ENCODE measurements at regions not wholly inside any gene's neighbourhood (a gene's known extent, or its start where the extent isn't known, plus 50 kb on each side); places are given as distances from the start of the nearest gene placed in this dataset.

DNA sequence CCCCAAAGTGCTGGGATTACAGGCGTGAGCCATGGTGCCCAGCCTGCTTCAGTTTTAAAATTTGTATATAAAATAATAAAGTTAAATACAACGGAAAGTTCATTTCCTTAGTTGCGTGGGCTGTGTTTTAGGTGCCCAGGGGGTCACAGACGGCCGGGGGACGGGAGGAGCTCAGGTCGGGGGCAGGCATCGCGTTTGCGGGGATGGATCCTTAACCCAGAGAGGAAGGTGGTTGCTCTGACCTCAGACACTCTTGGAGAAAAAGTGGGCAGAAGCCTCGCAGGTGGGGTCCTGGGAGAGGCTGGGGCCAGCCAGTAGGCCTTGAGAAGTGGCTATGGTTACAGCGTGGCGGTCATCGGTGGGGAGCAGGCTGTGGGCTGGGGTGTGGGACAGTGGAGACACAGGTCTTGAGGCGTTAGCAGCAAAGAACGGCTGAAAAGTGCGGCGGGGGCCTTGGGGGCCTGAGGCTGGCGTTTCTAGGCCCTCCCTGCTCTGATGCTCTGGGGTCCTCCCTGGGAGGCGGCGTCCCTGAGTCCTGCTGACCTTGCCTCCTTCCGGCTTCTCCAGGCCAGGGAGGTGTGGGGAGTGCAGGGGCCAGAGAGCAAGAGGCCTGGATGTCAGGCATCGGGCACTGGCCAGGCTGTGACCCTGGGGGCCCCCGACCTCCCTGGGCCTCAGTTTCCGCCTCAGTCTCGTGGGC, 54.4 kb downstream of the UNCX start:
- no peak for DNase-seq

DNA sequence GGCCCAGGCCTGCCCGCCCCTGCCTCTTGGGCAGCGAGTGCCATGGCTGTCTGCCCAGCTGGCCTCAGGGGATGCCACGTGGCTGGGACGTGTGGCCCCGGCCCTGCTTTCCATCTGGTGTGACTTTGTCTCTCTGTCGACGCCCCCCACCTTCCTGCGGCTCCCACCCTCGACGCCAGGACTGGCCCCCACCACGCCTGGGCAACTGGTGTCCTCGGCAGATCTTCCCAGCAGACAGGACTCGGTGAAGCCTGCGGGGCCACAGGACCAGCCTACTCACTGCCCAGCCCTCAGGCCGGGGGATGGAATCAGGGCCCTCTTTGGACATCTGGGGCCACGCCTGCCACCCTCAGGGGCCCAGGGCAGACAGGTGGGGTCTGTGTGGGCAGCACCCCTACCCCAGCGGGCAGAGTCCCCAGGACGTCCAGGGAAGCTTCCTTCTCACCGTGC, 55.1 kb downstream of the UNCX start:
- no peak for DNase-seq

DNA sequence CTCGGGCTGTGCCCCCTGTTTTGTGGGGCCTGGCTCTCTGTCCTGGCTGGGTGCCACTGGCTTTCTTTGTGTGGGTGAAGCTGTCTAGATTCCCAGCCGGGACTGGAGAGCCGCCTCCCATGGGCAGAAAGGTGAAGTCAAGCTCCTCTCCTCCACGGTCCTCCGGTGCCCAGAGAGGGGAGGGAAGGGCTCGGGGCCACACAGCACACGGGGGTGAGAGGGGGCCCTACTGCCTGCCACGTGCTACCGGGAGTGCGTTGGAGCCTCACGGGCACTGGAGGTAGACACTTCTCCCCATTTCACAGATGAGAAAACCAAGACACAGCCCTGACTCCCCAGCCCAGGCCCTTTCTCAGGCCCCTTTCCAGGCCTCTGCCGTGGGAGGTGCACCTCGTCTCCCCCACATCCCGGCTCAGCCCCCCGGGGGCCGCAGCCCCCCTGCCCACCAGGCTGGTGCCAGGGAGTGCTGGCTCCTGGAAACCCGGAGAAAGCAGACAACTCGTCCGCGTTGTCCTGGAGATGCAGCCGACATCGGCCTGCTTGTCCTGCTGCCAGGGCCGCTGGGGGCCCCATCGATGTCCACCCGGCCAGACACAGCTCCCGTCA, 55.8 kb downstream of the UNCX start:
- no peak for DNase-seq

DNA sequence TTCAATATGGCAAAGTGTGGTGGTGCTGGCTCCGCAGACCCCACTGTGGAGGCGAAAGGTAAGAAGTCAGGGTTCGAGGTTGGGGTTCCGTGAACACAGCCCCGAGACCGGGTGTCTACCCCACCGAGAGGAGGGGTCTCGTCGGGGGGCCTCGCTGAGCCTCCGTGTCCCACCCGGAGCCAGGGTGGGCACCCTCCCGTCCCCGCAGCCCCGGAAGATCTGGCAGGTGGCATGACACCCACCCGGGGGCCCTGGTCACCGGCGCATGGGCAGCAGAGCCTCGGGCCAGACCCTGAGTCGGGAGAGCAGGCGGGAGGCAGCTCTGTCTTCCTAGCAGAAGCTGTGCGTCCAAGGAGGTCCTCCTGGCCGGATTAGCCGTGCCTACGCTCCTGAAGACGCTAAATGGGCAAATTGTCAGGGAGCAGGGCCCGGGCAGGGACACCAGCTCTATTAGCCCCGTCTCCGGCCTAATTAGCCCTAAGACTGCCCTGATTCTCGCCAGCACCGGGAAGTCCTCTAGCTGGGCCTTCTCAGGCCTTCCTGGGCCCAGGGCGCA, 56.4 kb downstream of the UNCX start:
- DNase-seq = no peak

DNA sequence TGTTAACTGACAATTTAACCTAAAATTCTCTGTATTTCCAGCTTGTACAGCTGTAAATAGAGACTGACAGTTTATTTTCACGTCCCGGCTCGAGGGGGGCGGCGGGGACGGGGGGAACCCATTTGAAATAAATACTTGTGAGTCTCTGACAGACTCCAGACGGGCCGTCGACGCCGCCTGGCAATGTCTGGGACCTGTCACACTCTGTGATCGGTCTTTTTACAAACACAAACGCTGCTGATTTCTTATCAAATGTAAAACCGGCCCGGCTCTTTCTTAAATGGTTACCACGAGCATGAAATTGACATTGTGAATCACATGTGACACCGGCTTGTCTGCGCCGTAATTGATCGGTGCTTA, 57.0 kb downstream of the UNCX start:
- DNase-seq = no peak

DNA sequence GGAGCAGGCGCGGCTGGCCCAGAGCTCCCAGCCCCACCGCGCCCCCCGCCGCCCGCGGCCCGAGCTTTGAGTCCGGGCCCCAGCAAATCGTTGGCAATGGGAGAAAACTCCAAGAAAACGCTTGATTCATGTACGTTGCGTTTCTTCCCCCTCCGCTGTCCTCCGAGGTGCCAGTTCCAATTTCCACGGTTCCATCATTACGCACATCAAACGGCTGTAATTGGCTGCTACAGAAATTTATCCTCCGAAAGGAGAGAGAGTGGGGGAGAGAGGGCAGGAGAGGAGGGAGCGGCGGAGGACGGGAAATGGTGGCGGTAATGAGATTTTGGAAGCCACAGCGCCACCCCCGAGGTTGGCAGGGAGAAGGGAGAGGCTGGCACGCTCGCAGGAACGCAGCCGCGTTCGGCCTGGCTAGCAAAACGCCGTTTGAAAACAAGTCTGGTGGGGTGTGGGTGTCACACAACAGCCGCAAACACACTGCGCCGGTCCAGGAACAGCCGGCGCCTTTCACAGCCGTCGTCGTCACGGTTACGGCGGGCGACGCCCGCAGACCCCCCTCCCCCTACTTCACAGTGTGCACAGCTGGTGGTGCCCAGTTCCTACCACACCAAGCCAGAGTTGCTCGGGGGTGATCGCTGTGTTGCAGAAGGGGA, 57.5 kb downstream of the UNCX start:
- DNase-seq = no peak

DNA sequence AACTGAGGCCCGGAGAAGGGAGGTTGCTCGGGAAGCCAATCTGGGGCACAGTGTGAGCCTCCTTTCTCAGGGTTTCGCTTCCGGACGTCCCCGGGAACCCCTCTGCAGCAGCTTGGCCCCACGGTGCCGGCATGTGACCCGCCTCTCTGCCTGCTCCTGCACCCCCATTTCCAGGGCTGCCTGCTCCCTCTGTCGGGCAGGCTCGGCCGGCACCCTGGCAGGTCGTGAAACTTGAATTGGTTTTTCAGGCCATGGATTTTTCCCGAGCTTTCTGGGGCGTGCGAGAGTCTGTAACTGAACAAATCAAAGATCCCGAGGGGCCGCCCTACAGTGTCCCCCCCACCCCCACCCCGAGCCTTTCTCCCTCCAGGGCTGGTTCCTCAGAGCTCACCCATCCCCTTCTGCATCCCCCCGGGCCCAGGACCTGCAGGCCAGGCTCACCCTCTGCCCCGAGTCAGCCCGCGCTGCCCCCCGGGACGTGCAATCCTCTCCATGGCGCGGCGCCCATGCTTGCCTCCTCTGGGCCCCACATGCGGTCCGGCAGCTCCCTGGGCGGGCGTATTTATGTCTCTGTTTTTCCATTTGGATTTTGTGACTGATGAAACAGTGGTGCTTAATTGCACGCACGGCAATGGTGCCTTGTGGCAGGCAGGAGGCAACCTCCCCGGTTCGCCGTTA, 58.1 kb downstream of the UNCX start:
- no peak for DNase-seq

DNA sequence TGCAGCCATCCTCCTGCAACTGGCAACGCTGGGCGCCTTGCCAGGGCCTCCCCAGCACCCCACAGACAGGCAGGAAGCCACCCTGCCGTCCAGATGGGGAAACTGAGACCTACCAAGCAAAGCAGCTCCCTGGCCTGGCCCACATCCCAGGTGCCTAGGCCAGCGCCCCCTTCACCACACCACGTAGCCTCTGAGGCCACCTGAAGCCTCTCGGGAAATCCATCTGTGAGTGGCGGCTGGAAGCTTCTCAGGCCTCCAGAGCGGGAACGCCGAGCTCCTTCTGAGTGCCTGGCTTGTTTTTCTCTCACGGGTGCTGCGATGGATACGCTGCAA, 58.7 kb downstream of the UNCX start:
- DNase-seq = no peak

DNA sequence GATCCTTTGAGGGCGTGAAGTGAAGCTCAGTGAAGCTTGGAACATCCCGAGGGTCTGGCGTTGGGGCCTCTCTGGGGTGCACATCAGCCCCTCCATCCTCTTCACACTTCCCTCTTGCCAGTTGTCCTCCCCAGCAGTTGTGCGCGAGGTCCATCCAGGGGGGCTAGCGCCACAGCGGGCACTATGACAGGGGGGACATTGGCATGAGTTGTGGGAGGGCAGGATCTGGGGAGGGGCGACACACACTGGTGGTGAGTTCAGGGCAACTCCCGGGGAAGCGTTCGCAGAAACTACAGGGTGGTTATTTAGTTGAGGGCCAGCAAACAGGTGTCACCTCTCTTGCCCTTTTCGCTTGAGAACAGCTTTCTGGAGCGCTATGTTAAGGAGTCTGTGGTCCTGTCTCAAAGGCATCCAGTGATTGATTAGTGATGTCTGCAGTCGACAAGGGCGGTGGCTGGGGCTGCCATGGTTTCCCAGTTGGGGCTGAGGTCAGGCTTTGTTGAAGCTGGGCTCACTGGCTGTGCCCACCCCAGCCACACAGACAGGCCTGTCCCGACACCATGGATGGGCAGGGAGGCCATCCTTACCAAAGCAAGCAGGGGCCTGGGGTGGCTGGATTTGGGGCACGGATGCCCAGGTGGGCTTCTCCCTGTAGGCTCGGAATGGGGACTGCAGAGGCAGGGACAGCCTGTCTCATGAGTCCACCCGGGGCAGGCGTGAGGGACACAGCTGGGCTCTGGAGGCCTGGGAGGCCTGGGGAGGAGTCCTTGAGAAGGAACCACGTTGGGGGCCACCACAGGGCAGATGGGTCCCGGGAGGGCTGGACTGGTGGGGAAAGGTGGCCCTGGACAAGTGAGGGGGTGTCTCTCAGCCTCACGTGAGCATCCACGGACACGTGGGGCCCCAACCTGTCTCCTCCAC, 59.4 kb downstream of the UNCX start:
- DNase-seq = no peak

DNA sequence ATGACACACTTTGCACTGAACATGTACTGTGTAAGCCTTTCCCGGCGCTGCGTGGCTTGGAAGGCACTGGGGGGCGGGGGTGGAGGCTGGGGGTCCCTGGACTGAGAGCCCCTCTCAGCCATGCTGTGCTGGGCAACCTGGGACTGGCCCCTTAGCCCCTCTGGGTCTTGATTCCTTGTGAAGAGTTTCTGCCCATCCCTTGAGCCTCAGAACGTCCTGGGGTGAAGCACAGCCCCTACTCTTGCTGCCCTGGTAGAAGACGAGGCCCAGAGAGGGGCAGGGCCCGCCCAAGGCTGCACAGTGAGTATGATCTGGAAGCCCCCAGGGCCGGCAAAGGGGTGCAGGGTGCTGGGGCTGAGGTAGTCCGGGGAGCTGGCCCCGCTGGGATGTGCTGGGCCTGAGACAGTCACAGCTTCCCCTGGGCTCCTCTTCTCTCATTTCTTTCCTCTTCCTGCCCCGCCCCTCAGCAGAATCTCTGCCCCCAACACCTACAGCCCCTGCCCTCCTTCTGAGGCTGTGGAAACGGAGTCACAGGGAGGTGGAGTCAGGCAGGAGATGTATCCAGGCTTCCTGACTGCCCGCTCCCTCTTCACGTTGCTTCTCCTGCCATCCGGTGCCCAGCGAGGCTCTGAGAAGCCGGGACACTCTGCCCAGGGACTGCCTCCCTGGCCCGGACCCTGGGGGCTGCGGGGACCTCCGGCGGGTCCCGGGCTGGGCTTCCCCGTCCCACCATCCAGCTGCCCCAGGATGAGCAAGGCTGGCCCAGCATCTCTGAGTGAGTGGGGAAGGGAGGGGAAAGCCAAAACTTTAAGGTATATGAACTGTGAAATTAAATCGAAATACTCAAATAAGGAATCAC, 60.5 kb downstream of the UNCX start:
- DNase-seq = no peak

DNA sequence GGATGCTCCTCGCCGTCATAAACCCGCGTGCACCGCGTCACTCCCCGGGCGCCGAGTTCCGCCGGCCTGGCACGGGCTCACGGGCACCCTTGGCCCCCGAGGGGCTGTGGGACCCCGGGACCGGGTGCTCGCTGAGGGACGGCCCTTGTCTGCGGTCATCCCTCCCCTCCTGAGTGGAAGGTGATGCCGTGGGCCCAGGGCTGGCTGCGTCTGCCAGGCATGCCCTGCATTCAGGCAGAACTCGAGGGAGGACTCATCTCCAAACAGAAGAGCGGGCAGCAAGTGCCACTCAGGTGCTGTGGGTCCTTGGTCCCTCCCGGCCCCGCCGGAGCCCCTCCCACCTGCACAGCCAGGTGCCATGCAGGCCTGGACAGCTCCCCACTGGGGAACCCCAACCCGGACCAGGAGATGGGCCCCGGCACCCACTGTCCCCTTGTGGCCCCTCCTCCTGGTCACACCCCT, 61.3 kb downstream of the UNCX start:
- DNase-seq = no peak

DNA sequence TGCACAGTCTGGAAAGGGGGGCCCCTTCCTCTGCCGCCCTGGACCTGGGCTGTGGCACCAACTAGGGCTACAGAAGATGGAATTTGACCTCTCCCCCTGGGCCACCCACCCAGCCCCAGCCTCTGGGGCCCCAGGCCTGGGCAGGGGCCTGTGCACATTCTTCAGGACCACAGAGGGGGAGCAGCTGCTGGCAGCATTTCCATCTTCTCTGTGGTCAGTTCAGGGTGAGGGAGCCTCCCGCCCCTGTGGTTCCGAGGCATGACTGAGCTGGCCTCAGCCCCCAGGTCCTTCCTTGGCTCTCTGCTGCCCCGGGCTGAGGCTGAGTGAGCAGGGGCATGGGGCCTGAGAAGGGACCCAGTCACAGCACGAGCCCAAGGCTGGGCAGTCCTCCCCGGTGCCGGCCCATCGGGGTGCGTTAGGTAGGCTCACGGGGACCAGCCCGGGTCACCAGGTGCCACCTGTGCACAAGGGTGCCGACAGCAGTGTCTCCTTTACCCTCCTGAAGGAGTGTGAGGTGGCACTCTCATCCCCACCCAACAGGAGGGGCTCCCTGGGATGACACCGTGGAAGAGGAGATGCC, 63.2 kb downstream of the UNCX start:
- DNase-seq = no peak

DNA sequence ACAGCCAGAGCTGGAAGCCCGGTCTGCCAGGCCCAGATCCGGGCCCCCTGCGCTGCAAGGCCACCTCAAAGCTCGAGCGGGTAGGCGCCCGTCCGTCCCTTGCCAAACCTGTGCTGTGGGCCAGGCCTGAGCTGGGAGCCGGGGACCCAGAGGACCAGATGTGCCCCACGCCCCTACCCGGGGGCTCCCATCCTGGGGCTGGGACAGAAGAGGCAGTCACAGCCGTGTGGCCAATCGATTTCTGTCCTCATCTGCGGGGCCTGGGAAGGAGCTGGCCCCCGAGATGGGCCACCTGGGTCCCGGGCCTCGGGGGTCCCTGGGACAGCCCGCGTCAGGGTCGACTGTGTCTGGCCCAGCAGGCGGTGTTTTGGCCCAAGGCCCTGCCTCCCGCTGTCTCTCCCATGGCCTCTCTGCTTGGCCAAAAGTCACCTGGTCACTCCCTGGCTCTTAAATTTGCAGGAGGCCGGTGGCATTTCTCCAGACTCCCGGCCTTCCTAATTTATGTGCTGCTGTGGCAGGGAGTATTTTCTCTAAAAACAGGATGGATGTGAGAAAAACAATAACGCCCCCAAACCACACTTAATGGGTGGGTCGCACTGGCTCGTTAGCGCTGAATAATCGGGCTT, 63.8 kb downstream of the UNCX start:
- no peak for DNase-seq

DNA sequence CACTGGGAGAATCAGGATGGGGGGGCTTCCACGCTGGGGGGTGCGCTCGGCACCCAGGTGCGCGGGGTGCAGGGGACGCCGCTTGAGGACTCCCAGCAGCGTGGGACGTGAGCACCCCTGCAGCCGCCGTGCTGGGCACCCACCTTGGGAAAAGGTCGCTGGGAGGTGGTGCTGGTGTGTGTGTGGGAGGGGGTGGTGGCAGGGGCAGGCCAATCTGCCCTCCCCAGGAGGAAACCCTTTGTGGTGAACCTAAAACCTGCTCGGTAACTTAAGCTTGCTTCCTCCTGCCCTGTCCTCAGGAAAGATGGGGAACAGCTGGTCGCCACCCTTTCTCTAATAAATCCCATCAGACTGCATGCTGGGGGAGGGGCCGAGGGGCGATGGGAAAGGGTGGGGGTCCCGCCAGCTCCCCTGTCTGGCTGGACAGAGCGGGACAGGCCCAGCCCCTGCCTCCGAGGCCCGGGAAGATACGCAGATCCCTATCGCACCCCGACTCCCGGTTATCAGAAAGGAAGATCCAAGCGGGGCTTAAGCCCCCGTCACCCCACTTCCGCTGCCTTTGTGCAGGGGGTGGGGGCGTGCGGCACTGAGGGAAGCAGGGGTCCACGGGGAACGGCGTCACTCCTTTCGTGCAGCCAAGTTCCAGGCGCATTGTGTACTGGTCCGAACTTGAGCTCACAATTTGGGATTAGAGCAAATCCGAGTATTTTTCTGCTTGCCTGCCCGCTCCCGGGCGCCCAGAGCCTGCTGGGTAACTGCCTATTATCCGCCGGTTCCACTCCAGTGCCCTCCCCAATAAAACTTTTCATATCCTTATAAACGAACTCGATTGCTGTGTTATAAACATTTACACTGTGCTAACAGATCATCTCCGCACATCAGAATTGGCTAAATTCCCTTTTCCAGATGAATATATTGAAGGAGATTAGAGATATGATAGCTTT, 64.6 kb downstream of the UNCX start:
- DNase-seq = no peak

DNA sequence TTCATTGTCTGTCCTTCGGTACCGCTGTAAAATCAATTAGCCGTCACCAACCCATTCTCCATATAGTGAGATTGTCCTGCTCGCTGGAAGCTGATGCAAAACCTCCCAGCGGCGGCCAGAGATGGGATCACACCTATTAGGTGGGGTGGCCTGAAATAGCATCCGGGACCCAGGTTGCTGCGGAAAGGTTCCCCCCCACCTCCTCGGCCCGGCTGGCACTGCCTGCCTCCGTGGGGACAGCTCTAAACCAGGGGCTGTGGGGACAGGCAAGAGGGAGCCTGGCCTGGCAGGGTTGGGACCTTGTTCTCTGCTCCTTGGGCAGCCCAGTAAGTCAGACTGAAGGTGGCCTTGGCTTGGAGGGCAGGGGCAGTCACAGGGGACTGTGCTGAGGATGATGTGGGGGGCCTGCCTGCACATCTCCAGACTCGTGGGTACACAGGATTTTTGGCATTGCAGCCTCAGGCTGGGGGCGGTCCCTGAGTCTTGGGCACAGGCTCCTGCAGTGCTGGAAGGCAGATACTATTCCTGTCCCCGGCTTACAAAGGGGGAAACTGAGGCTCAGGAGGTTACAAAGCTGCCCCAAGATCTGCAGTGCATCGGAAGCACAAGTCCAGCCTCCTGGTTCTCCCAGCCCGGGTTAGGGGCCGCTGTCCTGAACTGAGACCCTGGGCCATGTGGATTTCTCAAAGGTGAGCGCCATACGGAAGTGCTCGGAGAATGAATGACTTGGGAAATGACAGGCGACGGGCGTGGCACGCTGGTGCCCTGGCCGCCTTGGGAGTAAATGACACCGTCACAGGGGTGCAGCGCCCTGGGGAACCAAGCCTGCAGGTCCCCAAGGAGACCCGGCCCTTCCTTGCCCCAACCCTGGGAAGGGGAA, 65.6 kb downstream of the UNCX start:
- no peak for DNase-seq

DNA sequence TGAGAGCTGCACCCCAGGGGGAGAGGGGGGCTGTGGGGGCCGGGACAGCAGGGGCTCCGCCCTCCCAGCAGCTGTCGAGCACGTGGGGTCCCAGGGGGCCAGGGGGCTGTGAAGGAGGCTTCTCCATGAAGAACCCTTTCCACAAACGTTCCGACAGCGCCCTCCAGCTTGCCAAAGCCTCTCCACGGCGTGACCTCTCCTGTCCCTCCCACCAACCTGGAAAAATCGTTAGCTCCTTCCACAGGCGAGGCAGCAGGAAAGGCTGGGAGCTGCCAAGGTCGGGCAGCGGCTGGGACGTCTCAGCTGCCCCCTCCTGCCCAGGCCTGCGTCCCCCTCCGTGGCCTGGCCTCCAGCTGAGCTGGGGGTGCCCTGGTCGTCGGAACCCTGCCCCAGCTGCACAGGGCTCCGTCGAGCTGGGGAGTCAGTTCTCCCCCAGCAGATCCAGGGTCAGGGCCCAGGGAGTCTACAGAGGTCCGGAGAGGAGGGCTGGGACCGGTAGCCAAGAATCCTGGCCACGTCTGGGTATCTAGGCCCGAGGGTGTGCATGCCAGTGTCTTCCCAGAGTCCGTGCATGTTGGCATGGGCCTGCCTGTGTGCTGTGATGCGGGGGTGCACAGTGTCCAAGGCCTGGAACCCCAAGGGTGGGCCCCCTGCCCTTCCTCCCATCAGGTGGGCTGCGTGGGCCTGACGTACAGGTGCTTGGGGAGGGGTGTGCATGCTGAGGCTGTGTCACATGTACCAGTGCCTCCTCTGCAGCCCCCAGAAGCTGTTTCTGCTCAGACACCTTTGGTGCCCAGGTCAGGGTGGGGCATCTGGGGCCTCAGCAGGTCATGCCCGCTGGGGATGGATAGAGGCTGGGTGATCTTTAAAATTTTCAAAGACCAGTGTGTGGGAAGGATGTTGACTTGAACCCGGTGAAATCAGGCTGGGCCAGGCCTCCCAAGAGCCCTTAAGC, 66.5 kb downstream of the UNCX start:
- DNase-seq = no peak

DNA sequence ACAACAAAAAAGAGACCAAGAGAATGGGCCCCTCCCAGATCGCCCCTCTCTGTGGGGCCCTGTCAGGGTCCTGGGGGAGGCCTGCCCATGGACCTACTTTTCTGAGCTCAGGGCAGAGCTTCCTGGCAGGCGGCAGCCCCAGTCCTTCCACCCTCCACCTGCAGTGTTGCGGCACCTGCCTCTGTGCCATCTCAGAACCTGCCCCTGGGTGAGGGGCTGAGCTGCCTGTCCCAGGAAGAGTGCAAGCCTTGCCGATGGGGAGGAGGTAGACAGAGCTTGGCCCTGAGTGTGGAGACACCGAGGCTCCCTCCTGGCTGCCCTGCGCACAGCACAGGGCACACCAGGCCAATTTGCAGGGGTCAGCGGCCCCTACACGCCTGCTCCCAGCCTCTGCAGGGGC, 67.5 kb downstream of the UNCX start:
- DNase-seq = no peak
